ENCODE measurements at regions not wholly inside any gene's neighbourhood (a gene's known extent, or its start where the extent isn't known, plus 50 kb on each side); places are given as distances from the start of the nearest gene placed in this dataset.

- no peak for DNase-seq (ENCODE audit: low spot score)
- no peak overlapping the region for H2AFZ ChIP-seq (replicated peaks)
- H4K20me1 ChIP-seq (ENCODE audit: low read depth), result no peaks in the 10 kb centered on the region
- H3K9ac ChIP-seq, result no peak overlapping the region
- Mint-ChIP-seq H3K4me3 (no peak overlapping the region), H3K36me3 (no peaks in the 10 kb centered on the region), H3K9me3 (peaks cover 6% of the 10 kb centered on the region), H3K27me3 (ENCODE audit: insufficient read depth, low read depth) (no peaks in the 10 kb centered on the region), H3K4me1 (no peaks in the 10 kb centered on the region), H3K27ac (no peak overlapping the region)
- no peaks in the 10 kb centered on the region for H3K9me3 ChIP-seq (ENCODE audit: low read depth)
- no peaks in the 10 kb centered on the region for H3F3A ChIP-seq (ENCODE audit: low read depth)
- H3K27ac ChIP-seq, result no peak overlapping the region
- no peak overlapping the region for H3K4me2 ChIP-seq
- no peaks in the 10 kb centered on the region for H3K36me3 ChIP-seq
- no peaks in the 10 kb centered on the region for H3K4me1 ChIP-seq
- no peak overlapping the region for H3K4me3 ChIP-seq
- no peaks in the 10 kb centered on the region for H3K79me2 ChIP-seq (ENCODE audit: low read depth)
- no peaks in the 10 kb centered on the region for H3K27me3 ChIP-seq
- TF ChIP-seq, protein P1, sequence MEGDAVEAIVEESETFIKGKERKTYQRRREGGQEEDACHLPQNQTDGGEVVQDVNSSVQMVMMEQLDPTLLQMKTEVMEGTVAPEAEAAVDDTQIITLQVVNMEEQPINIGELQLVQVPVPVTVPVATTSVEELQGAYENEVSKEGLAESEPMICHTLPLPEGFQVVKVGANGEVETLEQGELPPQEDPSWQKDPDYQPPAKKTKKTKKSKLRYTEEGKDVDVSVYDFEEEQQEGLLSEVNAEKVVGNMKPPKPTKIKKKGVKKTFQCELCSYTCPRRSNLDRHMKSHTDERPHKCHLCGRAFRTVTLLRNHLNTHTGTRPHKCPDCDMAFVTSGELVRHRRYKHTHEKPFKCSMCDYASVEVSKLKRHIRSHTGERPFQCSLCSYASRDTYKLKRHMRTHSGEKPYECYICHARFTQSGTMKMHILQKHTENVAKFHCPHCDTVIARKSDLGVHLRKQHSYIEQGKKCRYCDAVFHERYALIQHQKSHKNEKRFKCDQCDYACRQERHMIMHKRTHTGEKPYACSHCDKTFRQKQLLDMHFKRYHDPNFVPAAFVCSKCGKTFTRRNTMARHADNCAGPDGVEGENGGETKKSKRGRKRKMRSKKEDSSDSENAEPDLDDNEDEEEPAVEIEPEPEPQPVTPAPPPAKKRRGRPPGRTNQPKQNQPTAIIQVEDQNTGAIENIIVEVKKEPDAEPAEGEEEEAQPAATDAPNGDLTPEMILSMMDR (IDR thresholded peaks at IDR 0.05), result no peak
- no peak for TF ChIP-seq EZH2 (IDR thresholded peaks at IDR 0.05)
- TF ChIP-seq EZH2phosphoT487 (IDR thresholded peaks at IDR 0.05), result no peak
These were observed 526.7 kb upstream of the LRRN3 start for GRCh38 chr7:110564246-110564645.

DNA sequence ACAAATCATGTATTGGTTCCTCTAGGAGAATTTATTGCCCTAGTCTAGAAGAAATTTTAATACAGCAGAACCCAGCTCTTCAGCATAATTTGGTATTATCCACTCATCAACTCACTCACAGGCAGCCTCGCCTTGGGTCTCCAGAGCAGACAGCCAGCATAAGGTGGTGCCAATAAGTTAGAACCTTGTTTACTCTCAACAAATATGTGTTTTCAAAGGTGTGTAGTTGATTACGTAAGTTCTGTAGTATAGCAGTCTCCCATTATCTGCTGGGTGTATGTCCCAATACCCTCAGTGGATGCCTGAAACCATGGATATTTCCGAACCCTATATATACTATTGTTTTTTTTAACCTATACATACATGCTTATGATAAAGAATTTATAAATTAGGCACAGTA is 522.5 kb upstream of the LRRN3 start:
- no peaks in the 10 kb centered on the region for H3F3A ChIP-seq (ENCODE audit: low read depth)
- Mint-ChIP-seq H3K4me1 (no peaks in the 10 kb centered on the region), H3K4me3 (no peak overlapping the region), H3K27ac (no peak overlapping the region), H3K27me3 (ENCODE audit: insufficient read depth, low read depth) (no peaks in the 10 kb centered on the region), H3K36me3 (no peaks in the 10 kb centered on the region), H3K9me3 (peaks cover 3% of the 10 kb centered on the region)
- H3K4me1 ChIP-seq, result no peaks in the 10 kb centered on the region
- no peak overlapping the region for H3K9ac ChIP-seq
- H2AFZ ChIP-seq (replicated peaks), result no peak overlapping the region
- H3K79me2 ChIP-seq (ENCODE audit: low read depth), result no peaks in the 10 kb centered on the region
- H3K4me3 ChIP-seq, result no peak overlapping the region
- DNase-seq (ENCODE audit: low spot score), result no peak
- H4K20me1 ChIP-seq (ENCODE audit: low read depth), result no peaks in the 10 kb centered on the region
- no peaks in the 10 kb centered on the region for H3K36me3 ChIP-seq
- H3K9me3 ChIP-seq (ENCODE audit: low read depth), result no peaks in the 10 kb centered on the region
- no peaks in the 10 kb centered on the region for H3K27me3 ChIP-seq
- no peak overlapping the region for H3K27ac ChIP-seq
- no peak for TF ChIP-seq EZH2phosphoT487 (IDR thresholded peaks at IDR 0.05)
- TF ChIP-seq EZH2 (IDR thresholded peaks at IDR 0.05), result no peak
- TF ChIP-seq, protein P1 (IDR thresholded peaks at IDR 0.05), result no peak
- H3K4me2 ChIP-seq, result no peak overlapping the region

DNA sequence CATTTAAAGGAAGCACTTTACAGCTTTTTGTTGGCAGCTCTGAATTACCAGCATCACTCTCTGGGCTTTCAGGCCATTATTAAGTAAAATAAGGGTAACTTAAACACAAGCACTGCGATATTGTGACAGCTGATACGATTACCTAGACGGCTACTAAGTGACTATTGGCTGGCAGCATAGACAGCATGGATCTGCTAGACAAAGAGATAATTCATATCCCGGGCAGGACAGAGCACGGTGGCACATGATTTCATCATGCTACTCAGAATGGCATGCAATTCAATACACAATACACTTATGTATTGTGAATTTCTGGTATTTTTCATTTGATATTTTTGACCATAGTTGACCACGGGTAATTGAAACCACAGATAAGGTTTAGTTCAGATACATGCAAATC is 522.0 kb upstream of the LRRN3 start:
- Histone ChIP-seq H4K20me1 (ENCODE audit: low read depth) (no peaks in the 10 kb centered on the region), H3K4me2 (no peak overlapping the region), H2AFZ (replicated peaks) (no peak overlapping the region), H3K9me3 (ENCODE audit: low read depth) (no peaks in the 10 kb centered on the region), H3K4me3 (no peak overlapping the region), H3K4me1 (no peaks in the 10 kb centered on the region), H3K36me3 (no peaks in the 10 kb centered on the region), H3F3A (ENCODE audit: low read depth) (no peaks in the 10 kb centered on the region), H3K9ac (no peak overlapping the region), H3K27ac (no peak overlapping the region), H3K79me2 (ENCODE audit: low read depth) (no peaks in the 10 kb centered on the region), H3K27me3 (no peaks in the 10 kb centered on the region)
- no peak overlapping the region for H3K4me3 Mint-ChIP-seq
- no peaks in the 10 kb centered on the region for H3K27me3 Mint-ChIP-seq (ENCODE audit: insufficient read depth, low read depth)
- H3K36me3 Mint-ChIP-seq, result no peaks in the 10 kb centered on the region
- H3K4me1 Mint-ChIP-seq, result no peaks in the 10 kb centered on the region
- no peaks in the 10 kb centered on the region for H3K9me3 Mint-ChIP-seq
- DNase-seq (ENCODE audit: low spot score), result no peak
- TF ChIP-seq, protein P1 (IDR thresholded peaks at IDR 0.05), result no peak
- TF ChIP-seq EZH2phosphoT487 (IDR thresholded peaks at IDR 0.05) (no peak), EZH2 (IDR thresholded peaks at IDR 0.05) (no peak)
- no peak overlapping the region for H3K27ac Mint-ChIP-seq

Measured in neural progenitor cell (in vitro differentiated cells).